ENCODE measurements at regions not wholly inside any gene's neighbourhood (a gene's known extent, or its start where the extent isn't known, plus 50 kb on each side); places are given as distances from the start of the nearest gene placed in this dataset.

DNA sequence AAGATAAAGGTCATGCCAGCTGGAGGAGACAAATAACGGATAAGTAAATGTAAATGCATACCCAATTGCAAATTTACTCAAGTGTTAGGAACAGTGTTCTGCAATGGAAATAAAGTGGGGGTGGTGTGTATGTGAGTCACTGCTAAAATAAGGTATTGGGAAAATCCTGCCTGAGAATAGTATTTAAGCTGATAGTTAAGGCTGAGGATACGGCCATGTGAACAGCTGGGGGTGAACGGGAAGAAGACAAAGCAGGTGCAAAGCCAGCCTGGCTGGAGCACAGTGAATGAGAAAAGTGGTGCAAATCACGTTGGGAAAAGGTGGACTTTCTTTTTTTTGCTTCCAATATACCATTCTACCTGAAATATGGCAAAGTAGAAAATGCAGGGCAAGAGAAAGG lies 242.4 kb upstream of the SLC10A2 start:
- no peak for DNase-seq
- intact Hi-C loops (cut with DNase I), result no loop called here
- WGBS, 2 donors, result 84 to 85% methylated on average over 4 of the region's 4 CpGs
- no peaks in the 10 kb centered on the region for H3K4me1 ChIP-seq
- no peaks in the 10 kb centered on the region for H3K36me3 ChIP-seq
- no peaks in the 10 kb centered on the region for H3K27me3 ChIP-seq
- no peak overlapping the region for H3K4me3 ChIP-seq (replicated peaks in 1 of 3)
- TF ChIP-seq POLR2A (IDR thresholded peaks at IDR 0.05), result no peak
- no peak for TF ChIP-seq CTCF (IDR thresholded peaks at IDR 0.05)
- no peaks in the 10 kb centered on the region for H3K9me3 ChIP-seq
- H3K27ac ChIP-seq, result no peak overlapping the region

GRCh38 chr13:103306163-103306562 lies 239.9 kb upstream of the SLC10A2 start:
- Histone ChIP-seq H3K4me1 (no peaks in the 10 kb centered on the region), H3K36me3 (no peaks in the 10 kb centered on the region), H3K27me3 (no peaks in the 10 kb centered on the region), H3K27ac (no peak overlapping the region), H3K9me3 (no peaks in the 10 kb centered on the region), H3K4me3 (replicated peaks in 1 of 3) (no peak overlapping the region)
- TF ChIP-seq CTCF (IDR thresholded peaks at IDR 0.05) (no peak), POLR2A (IDR thresholded peaks at IDR 0.05) (no peak)
- no peak for DNase-seq
- intact Hi-C loops (cut with DNase I), result no loop called here
- WGBS, 2 donors, result 85 to 91% methylated on average over 7 of the region's 7 CpGs

GRCh38 chr13:103303078-103303651 lies 236.9 kb upstream of the SLC10A2 start:
- TF ChIP-seq POLR2A (IDR thresholded peaks at IDR 0.05) (no peak), CTCF (IDR thresholded peaks at IDR 0.05) (no peak)
- Histone ChIP-seq H3K27ac (no peak overlapping the region), H3K36me3 (no peaks in the 10 kb centered on the region), H3K4me3 (replicated peaks in 1 of 3) (no peak overlapping the region), H3K27me3 (no peaks in the 10 kb centered on the region), H3K4me1 (no peaks in the 10 kb centered on the region), H3K9me3 (no peaks in the 10 kb centered on the region)
- 84 to 87% methylated on average over 4 of the region's 4 CpGs for WGBS, 2 donors
- intact Hi-C loops (cut with DNase I), result no loop called here
- no peak for DNase-seq

- intact Hi-C loops (cut with DNase I), result no loop called here
- no peak for TF ChIP-seq POLR2A (IDR thresholded peaks at IDR 0.05)
- TF ChIP-seq CTCF (IDR thresholded peaks at IDR 0.05), result no peak
- WGBS, 2 donors, result 81 to 87% methylated on average over 3 of the region's 3 CpGs
- Histone ChIP-seq H3K4me1 (no peaks in the 10 kb centered on the region), H3K27ac (no peak overlapping the region), H3K36me3 (no peaks in the 10 kb centered on the region), H3K4me3 (replicated peaks in 1 of 3) (no peak overlapping the region), H3K27me3 (no peaks in the 10 kb centered on the region), H3K9me3 (no peaks in the 10 kb centered on the region)
- DNase-seq, result no peak
Measured at GRCh38 chr13:103302676-103303075, 236.5 kb upstream of the SLC10A2 start.

DNA sequence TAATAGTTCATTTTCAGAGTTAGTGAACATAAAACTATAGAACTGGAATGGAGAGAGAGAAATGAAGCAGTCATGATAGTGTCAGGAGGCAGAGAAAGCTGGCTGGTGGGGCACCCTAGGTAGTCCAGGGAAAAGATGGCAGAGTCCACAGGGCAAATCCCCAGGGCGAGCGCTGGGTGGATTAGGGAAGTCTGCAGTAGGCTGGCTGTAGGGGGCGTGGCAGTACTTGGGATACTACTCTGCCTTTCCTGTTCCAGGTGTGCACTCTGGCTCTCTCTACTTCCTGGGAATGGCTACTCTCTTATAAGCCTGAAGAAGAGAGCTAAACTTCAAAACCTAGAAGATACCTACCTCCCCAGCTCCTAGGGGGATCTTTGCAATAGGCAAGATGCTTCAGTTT lies 232.9 kb upstream of the SLC10A2 start:
- no peak overlapping the region for H3K27ac ChIP-seq
- no peaks in the 10 kb centered on the region for H3K27me3 ChIP-seq
- H3K36me3 ChIP-seq, result no peaks in the 10 kb centered on the region
- WGBS, 2 donors, result 90 to 93% methylated on average over 3 of the region's 3 CpGs
- DNase-seq, result no peak
- H3K4me3 ChIP-seq (replicated peaks in 1 of 3), result no peak overlapping the region
- H3K9me3 ChIP-seq, result no peaks in the 10 kb centered on the region
- no peak for TF ChIP-seq CTCF (IDR thresholded peaks at IDR 0.05)
- no peak for TF ChIP-seq POLR2A (IDR thresholded peaks at IDR 0.05)
- H3K4me1 ChIP-seq, result no peaks in the 10 kb centered on the region
- intact Hi-C loops (cut with DNase I), result no loop called here

All from thyroid gland (tissue), 4 donors.